ENCODE measurements at regions not wholly inside any gene's neighbourhood (a gene's known extent, or its start where the extent isn't known, plus 50 kb on each side); places are given as distances from the start of the nearest gene placed in this dataset.

DNA sequence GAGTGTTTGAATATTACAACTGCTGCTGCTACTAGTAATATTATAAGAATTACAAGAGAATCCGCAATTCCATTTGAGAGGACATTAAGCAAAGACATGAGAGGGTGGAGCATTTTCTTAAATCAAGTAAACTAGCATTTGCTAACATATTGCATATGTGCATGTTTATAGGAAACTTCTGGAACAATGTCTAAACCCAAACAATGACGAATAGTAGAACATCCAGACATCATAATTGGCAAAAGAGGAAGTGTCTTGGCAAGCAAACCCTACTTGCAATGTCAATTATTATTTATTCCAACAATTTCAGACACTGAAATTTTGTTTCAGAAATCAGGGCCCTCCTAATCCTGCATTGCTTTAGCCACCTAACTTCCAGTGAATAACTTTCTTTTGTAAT lies 1155.3 kb upstream of the GJE1 start:
- TF ChIP-seq CTCF (conservative IDR thresholded peaks at IDR 0.05 in 1 of 2, IDR thresholded peaks at IDR 0.05 in 1 of 2; ENCODE audit: extremely low read depth in 1 of 2, insufficient read depth in 1 of 2, low read depth in 1 of 2, low read length in 2 of 2) (no peak), EZH2 (IDR thresholded peaks at IDR 0.05; ENCODE audit: borderline replicate concordance, low read length) (no peak)

Measured in mammary epithelial cell (primary cell).